CD4-positive, alpha-beta T cell treated with Interleukin-21 for 1 hour (primary cell): ENCODE measurements at regions not wholly inside any gene's neighbourhood (a gene's known extent, or its start where the extent isn't known, plus 50 kb on each side); places are given as distances from the start of the nearest gene placed in this dataset.
"Not testable (repeated sequence)": the region's sequence is repeated elsewhere in the genome, so short reads cannot be mapped to it uniquely, and the experiment has no call there.

Experiments used
- DNase-seq: peaks from one replicate; pipeline ENCODE4 v3.0.0-alpha.2; 2020

- DNase-seq: no peak
These were observed 203.1 kb upstream of the AUTS2 start for GRCh38 chr7:69395061-69395714.

- no peak for DNase-seq
These were observed 199.3 kb upstream of the AUTS2 start for GRCh38 chr7:69398986-69399385.

- no peak for DNase-seq
These were observed 198.9 kb upstream of the AUTS2 start for GRCh38 chr7:69399401-69399800.

GRCh38 chr7:69402696-69403095 is 195.6 kb upstream of the AUTS2 start:
- DNase-seq: no peak

- no peak for DNase-seq
These were observed 195.1 kb upstream of the AUTS2 start for GRCh38 chr7:69403169-69403568.

- DNase-seq: no peak
These were observed 187.3 kb upstream of the AUTS2 start for GRCh38 chr7:69411018-69411417.

GRCh38 chr7:69411466-69411865 is 186.8 kb upstream of the AUTS2 start:
- DNase-seq: no peak

GRCh38 chr7:69412331-69413146 is 185.7 kb upstream of the AUTS2 start:
- peak; percentile 4 for DNase-seq

GRCh38 chr7:69414555-69414954 is 183.7 kb upstream of the AUTS2 start:
- DNase-seq: no peak

GRCh38 chr7:69418869-69419670 is 179.2 kb upstream of the AUTS2 start:
- DNase-seq: no peak

- DNase-seq: no peak
These were observed 178.3 kb upstream of the AUTS2 start for GRCh38 chr7:69419934-69420333.

- no peak for DNase-seq
These were observed 175.7 kb upstream of the AUTS2 start for GRCh38 chr7:69422574-69422985.

GRCh38 chr7:69426705-69427104 is 171.6 kb upstream of the AUTS2 start:
- DNase-seq: no peak

- no peak for DNase-seq
These were observed 170.2 kb upstream of the AUTS2 start for GRCh38 chr7:69428089-69428488.

GRCh38 chr7:69429911-69430383 is 168.3 kb upstream of the AUTS2 start:
- no peak for DNase-seq

- no peak for DNase-seq
These were observed 167.8 kb upstream of the AUTS2 start for GRCh38 chr7:69430384-69431021.

- DNase-seq: no peak
These were observed 166.6 kb upstream of the AUTS2 start for GRCh38 chr7:69431626-69432025.

GRCh38 chr7:69432276-69432675 is 166.0 kb upstream of the AUTS2 start:
- not testable (repeated sequence) for DNase-seq

GRCh38 chr7:69433081-69433480 is 165.2 kb upstream of the AUTS2 start:
- DNase-seq: no peak

GRCh38 chr7:69434398-69434815 is 163.9 kb upstream of the AUTS2 start:
- no peak for DNase-seq

GRCh38 chr7:69435711-69436110 is 162.6 kb upstream of the AUTS2 start:
- no peak for DNase-seq

- DNase-seq: no peak
These were observed 161.3 kb upstream of the AUTS2 start for GRCh38 chr7:69436946-69437345.
